ENCODE measurements at regions not wholly inside any gene's neighbourhood (a gene's known extent, or its start where the extent isn't known, plus 50 kb on each side); places are given as distances from the start of the nearest gene placed in this dataset.

- TF ChIP-seq PRDM4 (tag by site-specific recombination; IDR thresholded peaks at IDR 0.05) (no peak), ZNF394 (tag by site-specific recombination; IDR thresholded peaks at IDR 0.05; ENCODE audit: borderline replicate concordance) (no peak)
Measured at GRCh38 chr6:7004581-7005297, 103.0 kb upstream of the RREB1 start (continued).

GRCh38 chr6:7006515-7007191 lies 101.1 kb upstream of the RREB1 start:
- no peaks in the 10 kb centered on the region for H3K36me3 ChIP-seq (ENCODE audit: control insufficient read depth in 2 of 2, insufficient read depth in 1 of 2, low read length in 2 of 2)
- no peak overlapping the region for H3K27ac ChIP-seq (ENCODE audit: extremely low read depth, low read depth, low read length)
- no peak overlapping the region for H3K4me3 ChIP-seq (ENCODE audit: low read depth, low read length)
- H3K4me1 ChIP-seq (ENCODE audit: control insufficient read depth, insufficient read depth, low read length) = no peaks in the 10 kb centered on the region
- ChIA-PET POLR2A (interaction anchor here (0.8 kb wide), 1 partner anchor 113 kb away, joined by 3 read pairs; no protein-coding TSS in a partner anchor), CTCF (interaction anchor here (0.6 to 1.1 kb wide), 3 partner anchors 118 to 1905 kb away, joined by 3 to 6 read pairs (median 4); no protein-coding TSS in a partner anchor)
- no peak for TF ChIP-seq MYNN (tag by site-specific recombination; IDR thresholded peaks at IDR 0.05; ENCODE audit: borderline replicate concordance)
- H3K9me3 ChIP-seq (ENCODE audit: control insufficient read depth, insufficient read depth, low read depth, low read length) = no peaks in the 10 kb centered on the region

GRCh38 chr6:7008451-7008988 lies 99.2 kb upstream of the RREB1 start:
- no peaks in the 10 kb centered on the region for H3K4me1 ChIP-seq (ENCODE audit: control insufficient read depth, insufficient read depth, low read length)
- ChIA-PET CTCF (interaction anchor here (0.5 to 1.0 kb wide), 4 partner anchors 17 to 283 kb away, joined by 3 to 4 read pairs (median 3); no protein-coding TSS in a partner anchor), POLR2A (no interaction called here)
- no peaks in the 10 kb centered on the region for H3K36me3 ChIP-seq (ENCODE audit: control insufficient read depth in 2 of 2, insufficient read depth in 1 of 2, low read length in 2 of 2)
- TF ChIP-seq ZBTB49 (tag by site-specific recombination; IDR thresholded peaks at IDR 0.05; ENCODE audit: low read depth) (no peak), YY1 (tag by site-specific recombination; IDR thresholded peaks at IDR 0.05) (no peak), SP3 (tag by site-specific recombination; IDR thresholded peaks at IDR 0.05) (no peak)
- no peak overlapping the region for H3K4me3 ChIP-seq (ENCODE audit: low read depth, low read length)
- H3K27ac ChIP-seq (ENCODE audit: extremely low read depth, low read depth, low read length) = no peak overlapping the region
- H3K9me3 ChIP-seq (ENCODE audit: control insufficient read depth, insufficient read depth, low read depth, low read length) = no peaks in the 10 kb centered on the region

- Histone ChIP-seq H3K4me3 (ENCODE audit: low read depth, low read length) (no peak overlapping the region), H3K9me3 (ENCODE audit: control insufficient read depth, insufficient read depth, low read depth, low read length) (no peaks in the 10 kb centered on the region), H3K4me1 (ENCODE audit: control insufficient read depth, insufficient read depth, low read length) (no peaks in the 10 kb centered on the region), H3K36me3 (ENCODE audit: control insufficient read depth in 2 of 2, insufficient read depth in 1 of 2, low read length in 2 of 2) (no peaks in the 10 kb centered on the region), H3K27ac (ENCODE audit: extremely low read depth, low read depth, low read length) (no peak overlapping the region)
- CTCF ChIA-PET = no interaction called here
- POLR2A ChIA-PET = no interaction called here
- TF ChIP-seq ZNF404 (tag by site-specific recombination; IDR thresholded peaks at IDR 0.05) (no peak), ZNF280C (tag by site-specific recombination; IDR thresholded peaks at IDR 0.05) (no peak), ELK4 (IDR thresholded peaks at IDR 0.05; ENCODE audit: borderline replicate concordance, low read depth, low read length) (no peak), RBAK (tag by site-specific recombination; IDR thresholded peaks at IDR 0.05) (no peak), SETDB1 (IDR thresholded peaks at IDR 0.05; ENCODE audit: insufficient read length, low read length) (no peak), ZNF558 (tag by site-specific recombination; IDR thresholded peaks at IDR 0.05) (no peak), ZIC2 (tag by site-specific recombination; IDR thresholded peaks at IDR 0.05) (no peak)
Measured at GRCh38 chr6:7016226-7016625, 91.5 kb upstream of the RREB1 start.

Data from HEK293 (cell line).